ENCODE measurements at regions not wholly inside any gene's neighbourhood (a gene's known extent, or its start where the extent isn't known, plus 50 kb on each side); places are given as distances from the start of the nearest gene placed in this dataset.
"Not testable (repeated sequence)": the region's sequence is repeated elsewhere in the genome, so short reads cannot be mapped to it uniquely, and the experiment has no call there.

- DNase-seq (ENCODE audit: low spot score); in situ Hi-C loops (cut with HindIII; ENCODE audit: low sequenced_read_pairs): not testable (repeated sequence)
These were observed 949.4 kb upstream of the ADAMTS5 start for GRCh38 chr21:27916326-27916725.

- in situ Hi-C loops (cut with HindIII; ENCODE audit: low sequenced_read_pairs) = not testable (repeated sequence)
These were observed 945.2 kb upstream of the ADAMTS5 start for GRCh38 chr21:27912133-27912532.

GRCh38 chr21:27909487-27909886, 942.6 kb upstream of the ADAMTS5 start:
- in situ Hi-C loops (cut with HindIII; ENCODE audit: low sequenced_read_pairs); DNase-seq (ENCODE audit: low spot score): not testable (repeated sequence)

More at GRCh38 chr21:27912133-27912532, 945.2 kb upstream of the ADAMTS5 start:
- not testable (repeated sequence) for DNase-seq (ENCODE audit: low spot score)

- DNase-seq (ENCODE audit: low spot score); in situ Hi-C loops (cut with HindIII; ENCODE audit: low sequenced_read_pairs): not testable (repeated sequence)
These were observed 941.9 kb upstream of the ADAMTS5 start for GRCh38 chr21:27908816-27909215.

GRCh38 chr21:27902904-27903303, 936.0 kb upstream of the ADAMTS5 start:
- in situ Hi-C loops (cut with HindIII; ENCODE audit: low sequenced_read_pairs); DNase-seq (ENCODE audit: low spot score): not testable (repeated sequence)

- DNase-seq (ENCODE audit: low spot score); in situ Hi-C loops (cut with HindIII; ENCODE audit: low sequenced_read_pairs): not testable (repeated sequence)
These were observed 926.7 kb upstream of the ADAMTS5 start for GRCh38 chr21:27893619-27894018.

GRCh38 chr21:27891495-27891894, 924.6 kb upstream of the ADAMTS5 start:
- DNase-seq (ENCODE audit: low spot score); in situ Hi-C loops (cut with HindIII; ENCODE audit: low sequenced_read_pairs): not testable (repeated sequence)

- in situ Hi-C loops (cut with HindIII; ENCODE audit: low sequenced_read_pairs); DNase-seq (ENCODE audit: low spot score): not testable (repeated sequence)
These were observed 921.0 kb upstream of the ADAMTS5 start for GRCh38 chr21:27887808-27888455.

GRCh38 chr21:27885296-27885711, 918.4 kb upstream of the ADAMTS5 start:
- DNase-seq (ENCODE audit: low spot score) = no peak
- in situ Hi-C loops (cut with HindIII; ENCODE audit: low sequenced_read_pairs) = no loop called here

- DNase-seq (ENCODE audit: low spot score); in situ Hi-C loops (cut with HindIII; ENCODE audit: low sequenced_read_pairs): not testable (repeated sequence)
These were observed 914.4 kb upstream of the ADAMTS5 start for GRCh38 chr21:27881331-27881730.

- in situ Hi-C loops (cut with HindIII; ENCODE audit: low sequenced_read_pairs); DNase-seq (ENCODE audit: low spot score): not testable (repeated sequence)
These were observed 905.5 kb upstream of the ADAMTS5 start for GRCh38 chr21:27872411-27872810.

GRCh38 chr21:27870755-27871154, 903.9 kb upstream of the ADAMTS5 start:
- in situ Hi-C loops (cut with HindIII; ENCODE audit: low sequenced_read_pairs); DNase-seq (ENCODE audit: low spot score): not testable (repeated sequence)

- DNase-seq (ENCODE audit: low spot score); in situ Hi-C loops (cut with HindIII; ENCODE audit: low sequenced_read_pairs): not testable (repeated sequence)
These were observed 893.5 kb upstream of the ADAMTS5 start for GRCh38 chr21:27860314-27860955.

- in situ Hi-C loops (cut with HindIII; ENCODE audit: low sequenced_read_pairs); DNase-seq (ENCODE audit: low spot score): not testable (repeated sequence)
These were observed 891.4 kb upstream of the ADAMTS5 start for GRCh38 chr21:27858053-27858825.

GRCh38 chr21:27856988-27857387, 890.1 kb upstream of the ADAMTS5 start:
- DNase-seq (ENCODE audit: low spot score); in situ Hi-C loops (cut with HindIII; ENCODE audit: low sequenced_read_pairs): not testable (repeated sequence)

- in situ Hi-C loops (cut with HindIII; ENCODE audit: low sequenced_read_pairs) = no loop called here
- DNase-seq (ENCODE audit: low spot score) = no peak
These were observed 874.3 kb upstream of the ADAMTS5 start for GRCh38 chr21:27841084-27841672.

GRCh38 chr21:27840262-27840661, 873.4 kb upstream of the ADAMTS5 start:
- in situ Hi-C loops (cut with HindIII; ENCODE audit: low sequenced_read_pairs) = no loop called here

GRCh38 chr21:27839512-27840115, 872.7 kb upstream of the ADAMTS5 start:
- DNase-seq (ENCODE audit: low spot score) = no peak
- in situ Hi-C loops (cut with HindIII; ENCODE audit: low sequenced_read_pairs) = no loop called here

More at GRCh38 chr21:27840262-27840661, 873.4 kb upstream of the ADAMTS5 start:
- DNase-seq (ENCODE audit: low spot score) = no peak

GRCh38 chr21:27838573-27838972, 871.7 kb upstream of the ADAMTS5 start:
- no peak for DNase-seq (ENCODE audit: low spot score)
- in situ Hi-C loops (cut with HindIII; ENCODE audit: low sequenced_read_pairs) = no loop called here

Measured in G401 (cell line).